ENCODE measurements at regions not wholly inside any gene's neighbourhood (a gene's known extent, or its start where the extent isn't known, plus 50 kb on each side); places are given as distances from the start of the nearest gene placed in this dataset.
"Not testable (repeated sequence)": the region's sequence is repeated elsewhere in the genome, so short reads cannot be mapped to it uniquely, and the experiment has no call there.

DNA sequence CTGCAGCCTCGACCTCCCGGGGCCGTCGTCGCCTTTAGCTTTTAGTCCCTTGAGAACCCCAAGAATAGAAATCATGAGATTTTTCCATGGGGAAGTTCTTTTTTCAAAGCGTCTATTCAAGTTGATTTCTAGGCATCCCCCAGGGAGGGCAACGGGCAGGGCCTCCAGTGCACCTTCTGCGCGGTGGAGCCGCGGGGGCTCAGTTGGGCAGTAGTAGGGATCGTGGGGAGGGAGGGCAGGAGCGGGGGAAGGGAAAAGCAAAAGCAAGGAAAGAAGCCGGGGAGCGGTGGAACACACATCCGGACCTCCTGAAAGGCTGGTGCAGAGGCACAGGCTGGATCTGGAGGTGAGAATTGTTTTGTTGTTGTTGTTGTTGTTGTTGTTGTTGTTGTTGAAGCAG lies 103.4 kb downstream of the PPIAL4G start:
- H3K9me3 ChIP-seq (ENCODE audit: low read depth), result no peaks in the 10 kb centered on the region
- H3K4me1 ChIP-seq (ENCODE audit: insufficient read depth), result no peaks in the 10 kb centered on the region
- peak overlapping the region; percentile 63 for H2AFZ ChIP-seq
- no peaks in the 10 kb centered on the region for H3K36me3 ChIP-seq (replicated peaks; ENCODE audit: insufficient read depth, low read depth)
- DNase-seq (ENCODE audit: low spot score), result no peak
- H3K27me3 ChIP-seq, result peaks cover 18% of the 10 kb centered on the region
- H3K9me2 ChIP-seq (replicated peaks; ENCODE audit: insufficient read depth), result no peaks in the 10 kb centered on the region
- H3K79me2 ChIP-seq, result no peaks in the 10 kb centered on the region
- H3K27ac ChIP-seq, result no peak overlapping the region
- no peak overlapping the region for H3K4me3 ChIP-seq
- TF ChIP-seq EZH2 (IDR thresholded peaks at IDR 0.05; ENCODE audit: borderline replicate concordance) (peak; percentile 19), EZH2phosphoT487 (IDR thresholded peaks at IDR 0.05; ENCODE audit: low read depth, severe bottlenecking, unreplicated experiment) (no peak)
- TF ChIP-seq, protein P1, sequence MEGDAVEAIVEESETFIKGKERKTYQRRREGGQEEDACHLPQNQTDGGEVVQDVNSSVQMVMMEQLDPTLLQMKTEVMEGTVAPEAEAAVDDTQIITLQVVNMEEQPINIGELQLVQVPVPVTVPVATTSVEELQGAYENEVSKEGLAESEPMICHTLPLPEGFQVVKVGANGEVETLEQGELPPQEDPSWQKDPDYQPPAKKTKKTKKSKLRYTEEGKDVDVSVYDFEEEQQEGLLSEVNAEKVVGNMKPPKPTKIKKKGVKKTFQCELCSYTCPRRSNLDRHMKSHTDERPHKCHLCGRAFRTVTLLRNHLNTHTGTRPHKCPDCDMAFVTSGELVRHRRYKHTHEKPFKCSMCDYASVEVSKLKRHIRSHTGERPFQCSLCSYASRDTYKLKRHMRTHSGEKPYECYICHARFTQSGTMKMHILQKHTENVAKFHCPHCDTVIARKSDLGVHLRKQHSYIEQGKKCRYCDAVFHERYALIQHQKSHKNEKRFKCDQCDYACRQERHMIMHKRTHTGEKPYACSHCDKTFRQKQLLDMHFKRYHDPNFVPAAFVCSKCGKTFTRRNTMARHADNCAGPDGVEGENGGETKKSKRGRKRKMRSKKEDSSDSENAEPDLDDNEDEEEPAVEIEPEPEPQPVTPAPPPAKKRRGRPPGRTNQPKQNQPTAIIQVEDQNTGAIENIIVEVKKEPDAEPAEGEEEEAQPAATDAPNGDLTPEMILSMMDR (IDR thresholded peaks at IDR 0.05; ENCODE audit: poor library complexity), result no peak
- no peaks in the 10 kb centered on the region for H4K20me1 ChIP-seq (ENCODE audit: insufficient read depth, poor library complexity, severe bottlenecking)
- WGBS (ENCODE audit: low lambda C conversion rate, missing lambda C conversion rate), result 36% methylated on average over 16 of the region's 16 CpGs
- peak overlapping the region; percentile 71 for H3K4me2 ChIP-seq

DNA sequence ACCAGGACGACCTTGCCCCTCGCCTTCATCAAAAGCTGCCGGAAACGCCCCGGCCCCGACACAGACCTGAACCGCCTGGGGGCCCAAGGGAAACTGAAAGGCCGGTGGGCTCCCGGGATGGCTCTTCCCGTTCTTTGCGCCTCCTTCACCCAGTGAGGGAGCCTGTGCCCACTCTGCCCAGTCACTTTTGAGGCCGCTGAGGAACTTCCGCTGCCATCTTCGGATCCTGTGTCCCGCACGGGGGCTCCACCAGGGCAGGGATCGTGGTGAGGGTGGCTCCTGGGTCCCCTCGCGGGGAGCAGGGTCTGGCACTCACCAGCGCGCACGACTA lies 104.0 kb downstream of the PPIAL4G start:
- Histone ChIP-seq H3K4me1 (ENCODE audit: insufficient read depth) (no peaks in the 10 kb centered on the region), H3K36me3 (replicated peaks; ENCODE audit: insufficient read depth, low read depth) (no peaks in the 10 kb centered on the region), H4K20me1 (ENCODE audit: insufficient read depth, poor library complexity, severe bottlenecking) (no peaks in the 10 kb centered on the region), H3K79me2 (no peaks in the 10 kb centered on the region), H2AFZ (peak overlapping the region; percentile 63), H3K27ac (no peak overlapping the region), H3K9me3 (ENCODE audit: low read depth) (no peaks in the 10 kb centered on the region), H3K4me2 (peak overlapping the region; percentile 71), H3K27me3 (peaks cover 18% of the 10 kb centered on the region), H3K4me3 (no peak overlapping the region), H3K9me2 (replicated peaks; ENCODE audit: insufficient read depth) (no peaks in the 10 kb centered on the region)
- no peak for DNase-seq (ENCODE audit: low spot score)
- 33% methylated on average over 22 of the region's 22 CpGs for WGBS (ENCODE audit: low lambda C conversion rate, missing lambda C conversion rate)
- TF ChIP-seq, protein P1 (IDR thresholded peaks at IDR 0.05; ENCODE audit: poor library complexity), result no peak
- no peak for TF ChIP-seq EZH2phosphoT487 (IDR thresholded peaks at IDR 0.05; ENCODE audit: low read depth, severe bottlenecking, unreplicated experiment)
- TF ChIP-seq EZH2 (IDR thresholded peaks at IDR 0.05; ENCODE audit: borderline replicate concordance), result no peak

DNA sequence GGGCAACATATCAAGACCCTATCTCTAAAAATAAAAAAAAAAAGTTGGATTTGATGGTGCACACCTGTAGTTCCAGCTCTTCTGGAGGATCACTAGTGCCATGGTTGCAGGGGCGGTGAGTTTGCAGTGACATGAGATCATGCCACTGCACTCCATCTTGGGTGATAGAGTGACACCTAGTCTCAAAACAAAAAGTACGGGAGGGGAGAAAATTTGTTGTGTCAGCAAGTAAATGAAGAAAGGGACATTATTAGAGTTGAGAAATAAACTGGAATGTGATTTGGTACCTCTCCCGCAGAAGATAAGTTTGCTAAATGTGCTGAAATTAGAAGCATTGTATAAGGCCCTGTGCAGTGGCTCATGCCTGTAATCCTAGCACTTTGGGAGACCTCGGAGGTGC lies 105.1 kb downstream of the PPIAL4G start:
- not testable (repeated sequence) for H3K4me2 ChIP-seq; H3K27ac ChIP-seq; H3K36me3 ChIP-seq (replicated peaks; ENCODE audit: insufficient read depth, low read depth); H3K9me3 ChIP-seq (ENCODE audit: low read depth); H3K9me2 ChIP-seq (replicated peaks; ENCODE audit: insufficient read depth); H3K4me1 ChIP-seq (ENCODE audit: insufficient read depth); H3K4me3 ChIP-seq; DNase-seq (ENCODE audit: low spot score); H3K79me2 ChIP-seq; H4K20me1 ChIP-seq (ENCODE audit: insufficient read depth, poor library complexity, severe bottlenecking); H2AFZ ChIP-seq
- H3K27me3 ChIP-seq, result peaks cover 18% of the 10 kb centered on the region
- WGBS (ENCODE audit: low lambda C conversion rate, missing lambda C conversion rate), result 94% methylated on average over 4 of the region's 4 CpGs

DNA sequence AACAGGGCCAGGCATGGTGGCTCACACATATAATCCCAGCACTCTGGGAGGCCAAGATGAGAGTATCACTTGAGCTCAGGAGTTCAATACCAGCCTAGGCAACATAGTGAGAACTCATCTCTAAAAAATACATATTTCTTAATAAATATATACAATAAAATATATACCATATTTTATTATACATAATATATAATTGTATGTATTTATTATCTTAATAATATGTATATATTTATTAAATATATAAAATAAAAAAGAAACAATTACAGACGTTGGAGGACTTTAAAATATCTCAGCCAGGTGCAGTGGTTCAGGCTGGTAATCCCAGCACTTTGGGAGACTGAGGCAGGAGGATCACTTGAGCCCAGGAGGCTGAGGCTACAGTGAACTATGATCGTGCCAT lies 106.1 kb downstream of the PPIAL4G start:
- H3K27ac ChIP-seq; H3K4me3 ChIP-seq; H3K79me2 ChIP-seq; H3K9me2 ChIP-seq (replicated peaks; ENCODE audit: insufficient read depth); H3K4me1 ChIP-seq (ENCODE audit: insufficient read depth); H2AFZ ChIP-seq; DNase-seq (ENCODE audit: low spot score); H3K9me3 ChIP-seq (ENCODE audit: low read depth); H4K20me1 ChIP-seq (ENCODE audit: insufficient read depth, poor library complexity, severe bottlenecking); H3K36me3 ChIP-seq (replicated peaks; ENCODE audit: insufficient read depth, low read depth); H3K4me2 ChIP-seq: not testable (repeated sequence)
- 83% methylated on average over 2 of the region's 2 CpGs for WGBS (ENCODE audit: low lambda C conversion rate, missing lambda C conversion rate)
- peaks cover 18% of the 10 kb centered on the region for H3K27me3 ChIP-seq

DNA sequence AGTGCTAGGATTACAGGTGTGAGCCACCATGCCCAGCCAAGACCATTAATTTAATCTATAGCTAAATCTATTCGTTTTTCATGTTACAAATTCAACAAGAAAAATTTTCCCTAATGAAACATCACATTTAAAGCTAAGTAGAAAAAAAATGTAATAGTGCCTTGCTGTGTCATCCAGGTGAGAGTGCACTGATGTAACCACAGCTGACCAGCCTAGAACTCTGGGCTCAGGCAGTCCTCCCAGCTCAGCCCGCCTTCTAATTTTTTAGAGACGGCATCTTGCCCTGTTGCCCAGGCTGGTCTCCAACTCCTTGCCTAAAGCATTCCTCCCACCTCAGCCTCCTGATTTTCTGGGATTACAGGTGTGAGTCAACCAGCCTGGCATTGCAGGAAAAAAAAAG lies 109.0 kb downstream of the PPIAL4G start:
- Histone ChIP-seq H4K20me1 (ENCODE audit: insufficient read depth, poor library complexity, severe bottlenecking) (no peaks in the 10 kb centered on the region), H3K9me2 (replicated peaks; ENCODE audit: insufficient read depth) (no peaks in the 10 kb centered on the region), H2AFZ (no peak overlapping the region), H3K9me3 (ENCODE audit: low read depth) (no peaks in the 10 kb centered on the region), H3K4me1 (ENCODE audit: insufficient read depth) (no peaks in the 10 kb centered on the region), H3K4me2 (no peak overlapping the region), H3K27me3 (peaks cover 4% of the 10 kb centered on the region), H3K79me2 (no peaks in the 10 kb centered on the region), H3K36me3 (replicated peaks; ENCODE audit: insufficient read depth, low read depth) (no peaks in the 10 kb centered on the region), H3K4me3 (no peak overlapping the region), H3K27ac (no peak overlapping the region)
- TF ChIP-seq, protein P1 (IDR thresholded peaks at IDR 0.05; ENCODE audit: poor library complexity), result no peak
- TF ChIP-seq EZH2 (IDR thresholded peaks at IDR 0.05; ENCODE audit: borderline replicate concordance) (no peak), EZH2phosphoT487 (IDR thresholded peaks at IDR 0.05; ENCODE audit: low read depth, severe bottlenecking, unreplicated experiment) (no peak)
- 88% methylated on average over 3 of the region's 3 CpGs for WGBS (ENCODE audit: low lambda C conversion rate, missing lambda C conversion rate)
- DNase-seq (ENCODE audit: low spot score), result no peak
